NAMALWA (cell line): ENCODE measurements at regions not wholly inside any gene's neighbourhood (a gene's known extent, or its start where the extent isn't known, plus 50 kb on each side); places are given as distances from the start of the nearest gene placed in this dataset.

Source experiments
- DNase-seq: peaks from one replicate; pipeline ENCODE4 v3.0.0-alpha.2; 2015; ENCODE audit warnings: low spot score

DNA sequence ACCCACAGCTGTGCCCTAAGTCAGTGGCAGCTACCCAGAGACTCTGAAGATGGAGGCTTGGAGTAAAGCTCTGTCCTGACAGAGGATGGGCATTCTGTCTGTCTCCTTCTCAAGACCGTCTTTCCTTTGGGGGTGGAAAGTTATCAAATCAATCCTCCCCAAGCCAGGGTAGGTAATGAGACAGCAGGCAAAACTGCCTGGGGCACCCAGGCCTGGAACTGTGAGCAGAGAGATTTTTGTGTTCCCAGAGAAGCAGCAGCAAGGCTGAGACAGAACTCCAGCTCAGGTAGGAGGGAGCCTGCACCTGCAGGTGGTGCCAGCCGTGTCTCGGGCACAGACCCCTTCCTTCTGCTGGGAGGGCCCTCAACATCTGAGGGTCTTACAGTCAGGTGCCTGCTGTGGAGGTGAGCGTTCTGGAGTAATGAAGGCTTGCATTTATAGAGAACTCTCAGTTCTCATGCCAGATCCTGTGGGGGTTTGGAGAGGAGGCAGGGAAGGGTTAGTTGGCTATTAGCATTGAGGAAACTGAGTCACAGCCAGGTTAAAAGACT lies 95.6 kb downstream of the RIPK4 start:
- no peak for DNase-seq

DNA sequence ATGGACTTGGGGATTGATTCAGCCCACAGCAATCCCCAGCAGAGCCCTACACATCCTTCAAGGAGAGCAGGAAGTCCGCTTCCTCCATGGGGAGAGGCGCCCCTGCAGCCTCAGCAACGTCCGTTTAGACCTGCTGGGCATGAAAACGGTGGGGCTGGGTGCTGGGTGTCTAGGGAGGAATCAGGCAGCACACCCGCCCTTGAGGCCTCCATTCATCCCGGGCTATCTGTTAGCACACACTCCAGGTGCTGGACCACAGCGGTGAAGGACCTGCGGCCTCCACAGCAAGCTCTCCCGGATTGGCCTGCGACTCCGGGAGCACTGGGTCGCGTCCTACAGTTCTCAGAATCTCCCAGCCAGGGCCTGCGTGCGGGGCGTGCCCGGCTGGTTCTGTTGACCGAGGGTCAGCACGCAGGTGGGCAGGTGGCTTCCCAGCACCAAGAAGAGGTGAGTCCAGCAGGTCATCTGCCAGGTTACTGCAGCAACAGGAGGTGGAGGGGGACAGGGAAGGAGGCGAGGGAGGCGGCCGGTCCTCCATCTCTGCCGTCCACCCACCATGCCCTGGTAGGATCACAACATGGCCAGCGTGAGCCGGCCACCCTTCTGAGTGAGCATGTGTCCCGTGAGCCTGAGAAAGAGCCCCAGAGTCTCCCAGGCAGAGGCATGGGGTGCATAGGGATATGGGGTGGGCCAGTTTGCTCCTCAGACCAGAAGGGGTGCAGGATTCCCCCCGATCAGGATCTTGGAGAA lies 96.6 kb downstream of the RIPK4 start:
- no peak for DNase-seq

DNA sequence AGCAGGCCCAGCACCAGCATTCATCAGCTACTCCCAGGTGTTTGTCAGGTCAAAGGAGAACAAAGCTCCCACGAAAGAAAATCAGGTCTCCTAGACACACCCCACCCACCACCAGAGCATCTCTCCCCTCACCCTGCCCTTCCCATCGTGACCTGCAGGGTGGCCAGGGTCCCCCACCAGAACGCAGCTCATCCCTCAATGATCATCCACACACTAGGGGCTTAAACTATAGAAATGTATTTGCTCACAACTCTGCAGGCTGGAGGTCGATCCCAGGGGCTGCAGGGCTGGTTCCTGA lies 97.4 kb downstream of the RIPK4 start:
- no peak for DNase-seq

DNA sequence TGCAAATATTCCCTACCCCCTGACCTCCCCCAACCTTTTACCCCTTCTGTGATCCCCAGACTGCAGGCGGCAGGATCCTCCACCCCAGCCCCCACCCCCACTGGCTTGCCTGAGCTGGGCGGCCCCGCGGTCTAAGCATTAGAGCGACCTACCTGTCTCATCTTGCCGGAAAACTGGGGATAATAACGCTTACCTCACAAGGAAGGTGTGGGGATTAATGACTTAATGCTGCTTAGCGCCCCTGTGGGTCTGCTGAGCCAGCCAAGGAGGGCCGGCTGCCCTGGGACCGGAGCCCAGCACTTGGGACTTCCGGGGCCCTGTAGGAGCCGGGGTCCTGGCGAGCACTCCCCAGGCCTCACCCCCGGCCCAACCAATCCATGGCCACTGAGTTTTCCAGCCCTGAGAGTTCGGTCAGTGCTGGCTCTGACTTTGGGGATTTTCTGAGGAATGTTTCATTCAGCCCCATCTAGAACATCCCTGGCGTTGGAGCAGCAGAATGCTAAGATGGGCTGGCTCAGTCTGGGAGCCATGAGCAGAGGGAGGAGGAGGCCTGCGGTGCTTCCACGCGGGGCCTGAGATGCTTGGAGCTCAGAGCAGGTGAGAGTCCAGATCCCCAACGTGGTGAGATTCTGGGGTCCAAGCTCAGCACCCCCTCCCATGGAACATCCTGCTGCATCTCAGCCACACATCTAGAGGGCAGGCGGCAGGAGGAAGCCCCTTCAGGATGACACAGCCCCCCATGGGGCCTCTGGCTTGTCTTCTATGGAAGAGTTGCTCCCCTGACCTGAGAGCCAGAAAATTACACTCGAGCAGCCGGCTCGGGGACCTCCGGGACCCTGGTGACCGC lies 97.9 kb downstream of the RIPK4 start:
- no peak for DNase-seq

DNA sequence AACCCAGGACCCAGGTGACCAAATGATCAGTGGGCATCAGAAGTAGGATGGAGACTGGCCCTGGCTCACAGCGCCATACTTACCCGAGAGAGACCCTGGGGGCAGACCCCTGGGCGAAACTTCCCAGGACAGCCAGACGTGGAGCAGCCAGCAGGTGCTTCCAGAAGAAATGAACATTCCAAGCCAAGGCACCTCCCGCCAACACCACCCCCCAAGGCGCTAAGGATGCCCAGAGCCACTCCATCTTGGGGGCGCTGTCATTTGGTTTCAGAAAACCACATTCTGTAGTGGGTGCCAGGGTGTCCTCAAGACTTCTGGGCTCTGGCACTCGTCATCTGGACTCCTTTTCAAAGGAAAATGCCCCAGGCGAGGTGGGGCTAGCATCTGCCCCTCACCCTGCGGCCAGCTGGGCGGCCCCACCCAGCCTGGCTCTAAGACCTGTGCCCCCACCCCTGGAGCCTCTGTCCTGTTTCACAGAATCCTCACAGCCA lies 98.8 kb downstream of the RIPK4 start:
- DNase-seq, result no peak

DNA sequence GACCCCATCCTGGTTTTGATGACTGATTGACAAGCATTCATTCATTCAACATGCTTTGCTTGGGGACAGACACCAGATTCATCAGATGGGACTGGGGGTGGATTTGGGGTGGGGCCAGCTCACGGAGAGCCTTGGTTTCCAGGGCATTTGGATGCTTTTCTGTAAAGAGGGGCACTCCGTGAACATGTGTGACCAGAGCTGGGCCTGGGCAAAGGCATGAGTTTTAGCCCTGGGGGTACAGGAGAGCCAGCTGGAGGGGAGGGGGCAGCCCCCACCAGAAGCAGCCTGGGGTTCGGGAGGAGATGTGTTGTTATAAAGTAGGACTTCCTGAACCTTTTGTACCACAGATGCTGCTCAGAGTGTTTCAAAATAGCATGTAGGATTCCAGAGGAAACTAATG lies 99.7 kb downstream of the RIPK4 start:
- no peak for DNase-seq

DNA sequence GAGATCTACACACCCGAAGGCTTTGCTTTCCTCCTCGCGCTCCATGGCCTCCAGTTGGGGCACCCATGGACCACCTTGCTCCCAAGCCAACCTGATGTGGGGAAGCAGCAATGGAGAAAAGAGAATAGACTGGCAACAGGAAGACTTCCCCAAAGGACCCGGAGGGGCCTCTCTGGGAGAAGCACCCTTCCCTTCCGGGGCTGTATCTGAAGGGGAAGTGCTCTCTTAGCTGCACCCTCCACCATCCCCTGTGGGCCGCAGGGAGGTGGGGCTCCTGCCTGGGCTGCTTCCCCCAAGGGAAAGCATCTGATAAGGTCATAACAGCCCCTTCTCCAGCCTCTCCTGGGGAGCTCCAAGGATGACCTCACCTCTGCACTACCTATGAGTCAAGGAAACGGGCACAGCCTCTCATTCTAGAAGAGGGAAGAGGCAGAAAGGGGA lies 100.2 kb downstream of the RIPK4 start:
- no peak for DNase-seq

DNA sequence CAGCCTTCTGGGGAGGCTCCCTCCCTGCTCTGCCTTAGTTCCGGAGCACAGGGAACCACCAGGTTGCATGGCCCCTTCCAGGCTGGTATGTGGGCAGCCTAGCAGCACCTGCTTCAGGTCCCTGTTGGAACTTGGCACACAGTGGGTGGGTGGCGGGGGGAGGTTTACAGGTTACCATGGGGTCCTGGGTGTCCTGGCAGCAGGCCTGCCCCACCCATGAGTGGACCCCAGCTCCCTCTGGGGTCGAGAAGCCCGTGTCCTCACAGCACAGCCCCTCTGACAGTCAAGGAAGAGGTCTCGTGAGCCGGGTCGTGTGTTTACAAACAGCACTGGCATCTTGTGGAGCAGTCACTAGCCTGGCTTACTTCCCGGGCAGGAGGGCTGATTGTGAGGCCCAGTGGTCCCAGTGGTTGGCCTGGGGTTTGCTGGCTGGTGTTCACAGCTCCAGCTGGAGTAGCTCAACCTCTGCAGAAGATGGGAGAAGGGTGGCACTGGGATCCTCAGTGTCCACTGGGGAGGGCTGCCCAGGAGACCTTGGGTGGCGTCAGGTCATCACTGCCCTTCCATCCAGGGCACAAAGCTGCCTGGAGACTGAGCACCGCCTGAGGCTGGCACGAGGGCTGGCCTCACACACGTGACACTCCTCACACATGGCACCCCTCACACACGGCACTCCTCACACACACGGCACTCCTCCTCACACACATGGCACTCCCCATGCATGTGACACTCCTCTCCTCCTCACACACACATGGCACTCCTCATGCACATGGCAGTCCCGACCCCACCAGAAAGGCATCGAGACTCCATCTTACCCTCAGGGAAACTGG lies 100.9 kb downstream of the RIPK4 start:
- DNase-seq, result no peak

DNA sequence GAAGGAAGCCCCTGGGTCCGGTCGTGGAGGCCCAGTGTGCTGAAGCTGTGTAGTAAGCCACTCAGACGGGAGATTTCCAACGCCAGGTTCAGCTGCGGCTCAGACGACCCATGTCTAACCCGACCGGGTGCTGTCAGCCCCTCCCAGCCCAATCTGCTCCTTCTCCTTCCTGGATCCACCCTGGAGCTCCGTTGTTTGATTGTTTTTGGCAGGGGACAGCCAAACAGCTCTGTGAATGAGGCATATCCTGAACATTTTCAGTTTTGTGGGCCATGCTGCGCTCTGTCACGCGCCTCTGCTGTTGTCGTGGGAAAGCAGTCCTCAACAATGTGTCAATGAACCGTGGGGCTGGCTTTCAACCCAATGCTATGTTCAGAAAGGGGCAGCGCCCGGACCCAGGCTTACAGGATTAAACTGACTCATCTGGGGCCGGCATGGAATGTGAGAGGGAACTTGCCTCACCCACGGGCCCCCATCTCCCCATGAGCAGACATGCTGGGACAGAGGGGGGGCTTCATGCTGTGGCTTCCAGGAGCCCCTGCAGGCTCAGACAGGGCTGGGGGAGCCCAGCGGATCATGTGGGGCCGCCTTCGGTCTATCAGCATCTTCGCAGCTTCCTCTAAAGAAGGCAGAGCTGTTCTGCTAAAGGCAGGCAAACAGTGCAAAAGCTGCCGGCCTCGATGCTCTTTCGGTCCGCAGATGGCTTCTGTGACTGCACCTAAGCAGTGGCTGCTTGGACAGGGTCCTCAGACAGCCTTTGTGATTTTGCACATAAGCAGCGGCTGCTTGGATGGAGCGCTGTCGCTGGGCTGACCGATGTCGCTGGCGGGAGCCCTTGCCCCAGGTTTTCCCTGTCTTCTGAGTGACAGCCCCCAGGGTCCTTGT lies 101.7 kb downstream of the RIPK4 start:
- no peak for DNase-seq

DNA sequence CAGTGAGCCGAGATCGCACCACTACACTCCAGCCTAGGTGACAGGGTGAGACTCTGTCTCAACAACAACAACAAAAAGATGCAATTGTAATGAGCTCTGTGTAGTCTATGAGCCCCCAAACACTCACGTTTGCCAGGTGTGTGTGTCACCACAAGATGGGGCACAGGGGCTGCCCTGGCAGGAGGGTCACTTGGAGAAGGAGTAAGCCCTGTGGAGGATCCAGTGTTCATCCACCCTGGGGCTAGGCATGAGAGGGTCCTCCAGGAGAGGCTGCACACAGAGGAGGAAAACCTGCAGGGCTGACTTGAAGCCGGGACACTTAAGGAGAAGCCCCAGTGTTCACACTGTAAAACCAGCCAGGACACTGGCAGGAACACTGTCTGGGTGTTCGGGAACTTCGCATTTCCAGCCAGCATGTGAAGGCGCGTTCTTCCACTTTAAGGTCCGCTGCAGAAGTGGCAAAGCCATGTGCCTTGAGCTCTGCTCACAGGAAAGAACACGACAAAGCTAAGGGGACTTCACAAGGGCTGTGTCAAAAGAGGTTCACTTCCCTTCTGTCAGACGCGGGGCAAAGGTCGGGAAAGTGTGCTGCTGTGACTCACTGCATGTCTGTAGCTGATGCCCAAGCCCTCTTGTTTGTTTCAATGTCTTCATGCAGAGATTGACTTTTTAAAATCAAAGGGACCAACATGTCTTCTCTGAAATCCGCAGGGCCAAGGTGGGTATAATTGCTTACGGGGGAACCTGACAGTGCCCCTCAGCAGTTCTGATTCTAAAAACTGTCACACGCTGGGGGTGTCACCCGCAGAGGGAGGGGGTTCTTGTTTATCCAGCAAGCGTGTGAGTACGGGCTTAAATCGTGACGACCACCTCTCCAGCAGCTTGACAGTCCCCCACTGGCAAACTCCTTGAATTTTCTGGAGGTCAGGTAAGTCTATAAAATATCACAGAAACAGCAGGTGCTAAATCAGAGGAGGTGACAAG lies 102.8 kb downstream of the RIPK4 start:
- no peak for DNase-seq

DNA sequence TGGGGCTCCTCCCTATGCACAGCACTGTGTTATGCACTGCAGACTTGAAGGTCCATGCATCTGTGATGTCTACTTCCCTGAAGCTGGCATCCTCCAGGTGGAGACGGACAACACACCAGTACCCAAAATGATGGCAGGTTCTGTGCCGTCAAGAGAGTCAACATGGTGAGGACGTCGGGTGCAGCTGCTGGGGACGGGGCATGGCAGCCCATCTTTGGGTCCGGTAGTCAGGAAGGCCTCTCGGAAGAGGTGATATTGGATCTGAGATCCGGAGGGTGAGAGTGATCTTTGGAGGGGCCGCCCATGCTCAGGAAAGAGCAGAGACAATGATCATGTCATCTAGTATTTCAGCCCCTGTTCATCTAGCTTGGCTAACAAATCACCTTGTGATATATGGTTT lies 104.1 kb downstream of the RIPK4 start:
- DNase-seq, result no peak

DNA sequence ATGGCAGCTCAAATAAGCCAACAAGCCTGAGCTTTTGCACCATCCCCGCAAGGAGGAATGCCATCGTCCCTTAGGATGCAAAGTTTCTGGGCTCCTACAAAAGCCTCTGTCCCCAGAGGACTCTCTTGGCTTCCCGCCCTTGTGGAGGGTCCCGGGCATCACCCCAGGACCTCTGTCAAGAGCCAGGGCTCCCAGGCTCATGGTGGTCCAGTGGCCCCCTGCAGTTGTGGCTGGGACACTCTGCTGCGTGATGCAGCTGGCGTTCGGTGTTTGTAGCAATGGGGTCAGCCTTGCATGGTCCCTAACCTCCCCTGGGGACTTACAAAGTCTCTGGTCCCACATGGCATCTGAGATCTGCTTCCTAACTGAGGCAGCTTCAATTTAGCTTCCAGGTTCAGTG lies 104.7 kb downstream of the RIPK4 start:
- no peak for DNase-seq

DNA sequence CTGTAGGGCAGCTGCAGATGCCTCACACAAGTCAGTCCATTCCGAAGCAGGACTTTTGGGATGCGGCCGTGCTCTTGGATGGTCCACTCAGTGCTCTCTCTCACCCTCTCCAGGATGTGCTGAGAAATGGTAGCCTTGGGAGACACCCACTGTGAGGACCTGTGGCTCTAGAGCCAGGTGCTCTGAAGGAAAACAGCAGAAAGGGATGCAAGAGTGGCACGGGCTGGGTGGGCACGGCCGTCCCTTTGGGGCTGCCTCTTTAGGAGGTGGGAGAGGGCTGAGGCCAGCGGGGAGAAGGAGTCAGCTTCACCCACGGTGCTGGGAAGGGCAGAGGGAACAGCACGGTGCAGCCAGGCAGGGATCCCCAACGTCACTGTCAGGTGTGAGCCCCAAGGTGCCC lies 106.1 kb downstream of the RIPK4 start:
- DNase-seq, result no peak

DNA sequence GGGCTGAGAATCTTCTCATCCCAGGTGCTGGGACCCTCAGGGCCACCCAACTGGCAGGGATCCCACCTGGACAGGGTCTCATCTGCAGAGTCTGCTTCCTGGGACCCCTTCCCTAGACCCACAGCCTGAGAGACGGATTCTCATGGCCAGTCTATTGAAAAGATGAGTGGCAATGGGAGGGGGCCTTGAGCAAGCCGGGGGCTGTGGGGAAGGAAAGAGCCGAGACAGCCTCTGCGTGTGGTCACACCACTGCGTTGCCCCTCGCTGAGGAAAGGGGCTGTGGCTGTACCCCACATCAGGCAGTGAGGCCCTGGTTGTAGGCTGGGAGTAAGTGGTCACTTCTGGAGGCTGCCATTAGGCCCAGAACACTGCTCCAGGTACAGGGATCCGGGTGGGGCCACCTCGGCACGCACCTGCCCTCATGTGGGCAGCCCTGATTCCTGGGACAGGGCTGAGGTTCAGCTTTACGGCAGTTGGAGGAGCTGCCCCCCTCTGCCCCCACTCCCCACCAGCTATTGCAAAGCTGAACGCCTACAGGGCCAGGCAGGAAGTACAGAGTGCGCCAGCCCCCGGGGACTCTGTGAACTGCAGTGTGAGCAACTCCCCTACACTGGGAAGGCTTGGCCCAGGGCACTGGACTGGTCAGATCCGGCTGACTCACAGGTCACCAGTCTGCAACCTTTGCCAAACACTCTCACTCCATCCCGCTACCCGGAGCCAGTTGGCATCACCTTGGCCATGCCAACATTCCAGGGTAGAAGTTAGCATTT lies 106.9 kb downstream of the RIPK4 start:
- no peak for DNase-seq

DNA sequence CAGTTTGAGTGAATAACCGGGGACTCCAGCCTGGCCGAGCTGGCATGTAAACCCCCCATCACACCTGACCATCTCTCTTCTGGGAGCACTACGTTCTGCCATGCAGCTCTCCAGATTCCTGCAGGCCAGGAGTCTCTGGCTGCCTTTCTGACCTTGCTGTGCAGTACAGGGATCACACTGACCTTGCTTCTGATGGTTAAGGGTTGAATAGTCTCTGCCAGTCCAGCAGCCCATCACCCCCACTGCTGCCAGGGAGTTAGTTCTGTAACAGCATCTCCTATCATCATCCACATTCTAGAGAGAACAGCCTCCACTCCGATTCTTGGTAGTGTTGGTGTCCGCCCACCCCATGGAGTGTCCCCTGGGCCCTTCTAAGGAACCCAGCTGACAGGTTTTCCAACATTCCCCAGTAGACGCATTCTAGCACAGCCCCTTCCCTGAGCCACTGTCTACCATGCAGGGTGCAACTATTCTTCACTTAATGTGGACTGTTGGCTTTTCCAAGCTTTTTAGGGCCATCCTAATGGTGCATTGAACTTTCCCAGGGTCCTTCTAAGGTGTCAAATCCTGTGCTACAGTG lies 109.8 kb downstream of the RIPK4 start:
- DNase-seq, result no peak

DNA sequence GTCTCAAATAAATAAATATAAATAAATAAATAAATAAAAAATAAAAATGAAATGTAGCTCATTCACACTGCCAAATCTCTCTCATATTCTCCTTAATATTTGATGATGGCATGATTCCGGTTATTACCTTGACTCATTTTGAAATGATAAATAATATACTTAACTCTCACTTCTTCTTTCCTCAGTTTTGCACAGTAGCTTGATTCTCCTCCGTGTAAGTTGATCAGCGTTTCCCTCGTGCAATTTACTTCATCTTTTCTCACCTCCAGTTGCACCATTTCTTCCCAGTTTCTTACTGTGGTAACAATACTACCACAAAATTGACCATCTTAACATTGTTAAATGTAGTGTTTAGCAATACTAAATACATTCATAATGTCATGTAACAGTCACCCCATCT lies 111.6 kb downstream of the RIPK4 start:
- DNase-seq, result no peak

DNA sequence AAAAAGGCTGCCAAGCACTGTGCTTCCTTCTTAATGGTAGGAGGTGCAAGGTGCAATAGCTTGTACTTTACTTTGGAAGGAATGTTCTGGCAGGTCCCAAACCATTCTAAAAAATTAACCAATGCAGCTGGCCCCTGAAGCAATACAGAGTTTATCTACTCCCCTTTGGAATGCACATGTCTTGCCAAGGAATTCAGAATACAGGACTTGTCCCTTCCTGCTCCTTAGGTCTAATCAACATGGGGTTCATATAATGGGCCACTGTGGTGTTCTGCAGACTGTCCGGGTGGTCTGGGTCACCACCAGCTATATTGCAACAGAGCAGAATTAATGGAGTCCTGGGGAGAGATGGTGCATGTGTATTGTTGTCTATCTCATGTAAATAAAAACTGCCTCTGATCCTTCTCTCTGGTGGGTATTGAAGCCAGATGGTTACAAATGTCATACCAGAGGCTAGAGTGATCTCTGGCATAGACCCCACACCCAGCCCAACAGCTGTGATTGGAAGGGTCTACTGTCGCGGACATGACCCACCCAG lies 112.8 kb downstream of the RIPK4 start:
- DNase-seq, result no peak

DNA sequence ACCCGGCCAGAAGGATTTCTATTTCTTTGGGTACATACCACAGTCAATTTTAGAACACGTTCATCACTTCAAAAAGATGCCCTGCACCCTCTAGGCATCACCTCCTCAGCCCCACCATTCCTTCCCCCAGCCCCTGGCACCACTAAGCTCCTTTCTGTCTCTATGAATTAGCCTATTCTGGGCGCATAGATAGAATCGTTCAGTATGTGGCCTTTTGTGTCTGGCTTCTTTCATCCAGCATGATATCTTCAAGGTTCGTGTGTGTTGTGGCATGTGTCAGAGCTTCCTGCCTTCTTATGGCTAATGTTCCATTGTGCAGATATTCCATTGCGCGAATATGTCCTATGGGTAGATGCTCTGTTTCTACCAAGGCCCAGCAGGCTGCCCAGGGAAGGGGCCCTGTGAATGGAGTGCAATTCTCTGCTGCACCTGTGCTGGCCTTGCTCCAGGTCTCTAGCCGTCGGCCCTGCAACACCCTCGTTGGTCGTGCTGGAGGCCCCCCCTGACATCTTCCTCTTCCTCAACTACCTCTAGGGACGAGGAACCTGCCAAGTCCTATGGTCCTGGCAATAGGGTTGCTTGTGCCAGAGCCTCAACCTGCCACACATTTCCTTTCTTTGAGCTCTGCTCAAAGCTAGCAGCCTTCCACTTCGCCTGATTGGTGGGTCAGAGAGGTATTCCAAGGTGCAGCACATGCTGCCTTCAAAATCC lies 113.5 kb downstream of the RIPK4 start:
- DNase-seq, result no peak
